Activated CD4-positive, alpha-beta T cell treated with anti-CD3 and anti-CD28 coated beads, Interleukin-2, Interleukin-4, amounts not matched to agents 100 ng/mL and 50 ng/mL, durations not matched to agents 16 hours and 8 hours (primary cell): ENCODE measurements at regions not wholly inside any gene's neighbourhood (a gene's known extent, or its start where the extent isn't known, plus 50 kb on each side); places are given as distances from the start of the nearest gene placed in this dataset.
"Not testable (repeated sequence)": the region's sequence is repeated elsewhere in the genome, so short reads cannot be mapped to it uniquely, and the experiment has no call there.

Source experiments
- DNase-seq: peaks from one replicate; pipeline ENCODE4 v3.0.0-alpha.2; 2020; ENCODE audit warnings: low spot score

- no peak for DNase-seq
Measured at GRCh38 chr3:72276806-72277205, 491.9 kb upstream of the PROK2 start.

GRCh38 chr3:72275331-72275751 is 490.4 kb upstream of the PROK2 start:
- no peak for DNase-seq

GRCh38 chr3:72274493-72275330 is 489.8 kb upstream of the PROK2 start:
- no peak for DNase-seq

GRCh38 chr3:72273615-72274014 is 488.7 kb upstream of the PROK2 start:
- no peak for DNase-seq

- DNase-seq, result no peak
Measured at GRCh38 chr3:72272356-72272755, 487.4 kb upstream of the PROK2 start.

- no peak for DNase-seq
Measured at GRCh38 chr3:72271923-72272322, 487.0 kb upstream of the PROK2 start.

GRCh38 chr3:72271216-72271615 is 486.3 kb upstream of the PROK2 start:
- no peak for DNase-seq

- DNase-seq, result no peak
Measured at GRCh38 chr3:72270730-72271129, 485.8 kb upstream of the PROK2 start.

- peak; percentile 54 for DNase-seq
Measured at GRCh38 chr3:72270072-72270681, 485.2 kb upstream of the PROK2 start.

GRCh38 chr3:72269475-72269874 is 484.5 kb upstream of the PROK2 start:
- DNase-seq, result no peak

GRCh38 chr3:72266921-72267524 is 482.1 kb upstream of the PROK2 start:
- not testable (repeated sequence) for DNase-seq

GRCh38 chr3:72266016-72266370 is 481.0 kb upstream of the PROK2 start:
- DNase-seq, result no peak

GRCh38 chr3:72265256-72266015 is 480.5 kb upstream of the PROK2 start:
- no peak for DNase-seq

- no peak for DNase-seq
Measured at GRCh38 chr3:72263223-72263990, 478.5 kb upstream of the PROK2 start.

- DNase-seq, result no peak
Measured at GRCh38 chr3:72262736-72263135, 477.8 kb upstream of the PROK2 start.

GRCh38 chr3:72261566-72262564 is 476.9 kb upstream of the PROK2 start:
- no peak for DNase-seq

- DNase-seq, result no peak
Measured at GRCh38 chr3:72260588-72260910, 475.6 kb upstream of the PROK2 start.

- peak; percentile 11 for DNase-seq
Measured at GRCh38 chr3:72259755-72260587, 475.0 kb upstream of the PROK2 start.

- no peak for DNase-seq
Measured at GRCh38 chr3:72258361-72259141, 473.6 kb upstream of the PROK2 start.
